ENCODE measurements at regions not wholly inside any gene's neighbourhood (a gene's known extent, or its start where the extent isn't known, plus 50 kb on each side); places are given as distances from the start of the nearest gene placed in this dataset.

DNA sequence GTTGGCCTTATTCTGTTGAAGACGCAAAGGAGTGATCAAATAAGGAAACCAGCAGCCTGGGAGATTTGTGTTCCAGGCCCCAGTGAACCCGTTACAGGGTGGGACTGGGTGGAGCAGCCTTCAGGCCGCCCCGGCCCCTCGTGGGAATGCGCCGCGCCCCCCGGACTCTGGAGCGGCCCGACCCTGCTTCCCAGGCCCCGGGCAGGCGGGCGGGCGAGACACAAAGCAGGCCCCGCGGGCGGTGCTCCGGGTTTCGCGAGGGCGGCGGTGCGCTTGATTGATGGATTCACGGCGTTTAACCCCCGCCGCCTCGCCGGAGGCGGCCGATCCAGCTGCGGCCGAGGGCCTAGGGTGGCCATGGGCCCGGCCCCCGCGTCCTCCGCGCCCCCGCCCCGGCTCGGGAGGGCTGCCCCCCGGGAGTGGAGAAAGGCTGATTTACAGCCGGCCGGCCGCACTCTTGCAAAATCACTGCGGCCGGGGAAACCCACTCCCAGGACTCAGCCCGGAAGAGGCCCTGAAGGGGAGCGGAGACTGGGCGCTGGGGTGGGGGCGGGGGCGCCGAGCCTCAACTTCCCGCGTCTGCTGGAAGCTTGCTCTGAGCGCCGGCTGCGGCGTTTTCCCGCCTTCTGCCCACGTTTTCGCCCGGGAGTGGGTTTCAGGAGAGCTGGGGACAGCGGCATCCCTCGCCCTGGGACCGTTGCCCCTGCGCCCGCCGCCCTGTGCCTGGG lies 299.6 kb upstream of the NFE2L3 start:
- TF ChIP-seq, protein P1, sequence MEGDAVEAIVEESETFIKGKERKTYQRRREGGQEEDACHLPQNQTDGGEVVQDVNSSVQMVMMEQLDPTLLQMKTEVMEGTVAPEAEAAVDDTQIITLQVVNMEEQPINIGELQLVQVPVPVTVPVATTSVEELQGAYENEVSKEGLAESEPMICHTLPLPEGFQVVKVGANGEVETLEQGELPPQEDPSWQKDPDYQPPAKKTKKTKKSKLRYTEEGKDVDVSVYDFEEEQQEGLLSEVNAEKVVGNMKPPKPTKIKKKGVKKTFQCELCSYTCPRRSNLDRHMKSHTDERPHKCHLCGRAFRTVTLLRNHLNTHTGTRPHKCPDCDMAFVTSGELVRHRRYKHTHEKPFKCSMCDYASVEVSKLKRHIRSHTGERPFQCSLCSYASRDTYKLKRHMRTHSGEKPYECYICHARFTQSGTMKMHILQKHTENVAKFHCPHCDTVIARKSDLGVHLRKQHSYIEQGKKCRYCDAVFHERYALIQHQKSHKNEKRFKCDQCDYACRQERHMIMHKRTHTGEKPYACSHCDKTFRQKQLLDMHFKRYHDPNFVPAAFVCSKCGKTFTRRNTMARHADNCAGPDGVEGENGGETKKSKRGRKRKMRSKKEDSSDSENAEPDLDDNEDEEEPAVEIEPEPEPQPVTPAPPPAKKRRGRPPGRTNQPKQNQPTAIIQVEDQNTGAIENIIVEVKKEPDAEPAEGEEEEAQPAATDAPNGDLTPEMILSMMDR (IDR thresholded peaks at IDR 0.05) = no peak
- no peak for TF ChIP-seq POLR2A (IDR thresholded peaks at IDR 0.05)
